H1 (cell line): ENCODE measurements at regions not wholly inside any gene's neighbourhood (a gene's known extent, or its start where the extent isn't known, plus 50 kb on each side); places are given as distances from the start of the nearest gene placed in this dataset.

Source experiments
- EZH2 ChIP-seq: fragments of 200-600 bp; sonication (generic); IDR thresholded peaks from 2 replicates; pipeline ENCODE4 v1.7.1; 2012; ENCODE audit warnings: low read depth, mild to moderate bottlenecking, moderate library complexity, low read length, inconsistent platforms; ENCODE audit not compliant: severe bottlenecking
- FOSL1 ChIP-seq: IDR thresholded peaks from 2 replicates; pipeline ENCODE4 v1.6.1; 2011; ENCODE audit warnings: mild to moderate bottlenecking, low read depth, low read length, moderate library complexity; ENCODE audit not compliant: insufficient read depth
- HDAC2 ChIP-seq, 2 experiments: fragments of 300-600 bp in 1 of 2; sonication (generic) in 1 of 2; IDR thresholded peaks; 2 replicates each; pipeline ENCODE4 v1.6.1; 2011 to 2012; ENCODE audit warnings: low read depth in 2 of 2, low read length in 2 of 2, mild to moderate bottlenecking in 2 of 2, moderate library complexity in 2 of 2, borderline replicate concordance in 1 of 2, inconsistent platforms in 1 of 2
- JUN ChIP-seq: IDR thresholded peaks from 2 replicates; pipeline ENCODE4 v1.6.1; 2011; ENCODE audit warnings: low read depth, mild to moderate bottlenecking, improper control_type of control experiment, low read length
- POLR2A ChIP-seq, 2 experiments: IDR thresholded peaks; 1 replicate in 1 of 2; 2 replicates in 1 of 2; pipeline ENCODE4 v1.6.1; 2011; ENCODE audit warnings: low read depth in 2 of 2, low read length in 2 of 2, mild to moderate bottlenecking in 2 of 2; ENCODE audit errors: control extremely low read depth in 1 of 2
- RAD21 ChIP-seq, 2 experiments: IDR thresholded peaks in 1 of 2; conservative IDR thresholded peaks in 1 of 2; 2 replicates each; pipeline ENCODE4 v1.6.1; 2011; ENCODE audit warnings: low read depth in 2 of 2, low read length in 2 of 2, improper control_type of control experiment in 1 of 2, inconsistent platforms in 1 of 2, mild to moderate bottlenecking in 1 of 2, moderate library complexity in 1 of 2
- RNF2 ChIP-seq: fragments of 200-900, 300-1000 bp; sonication (generic); IDR thresholded peaks from 2 replicates; pipeline ENCODE4 v1.7.1; 2016; ENCODE audit warnings: borderline replicate concordance, low read depth, mild to moderate bottlenecking, antibody characterized with exemption, low read length; ENCODE audit not compliant: poor library complexity, severe bottlenecking; ENCODE audit errors: missing control alignments
- TAF1 ChIP-seq: IDR thresholded peaks from 2 replicates; pipeline ENCODE4 v1.6.1; 2011; ENCODE audit warnings: mild to moderate bottlenecking, low read depth, low read length
- TF ChIP-seq, protein P1 (sequence below), 3 experiments: IDR thresholded peaks; 1 replicate in 2 of 3; 2 replicates in 1 of 3; pipeline versions ENCODE4 v1.5.1 to v1.6.1; 2011; ENCODE audit warnings: low read length in 3 of 3, mild to moderate bottlenecking in 3 of 3, inconsistent platforms in 2 of 3, low read depth in 1 of 3, moderate library complexity in 1 of 3; ENCODE audit not compliant: insufficient read depth in 1 of 3; ENCODE audit errors: control extremely low read depth in 1 of 3
- TF ChIP-seq, protein P2 (sequence below): IDR thresholded peaks from 2 replicates; pipeline ENCODE4 v1.6.1; 2011; ENCODE audit warnings: low read depth, mild to moderate bottlenecking, low read length; ENCODE audit not compliant: insufficient read depth

DNA sequence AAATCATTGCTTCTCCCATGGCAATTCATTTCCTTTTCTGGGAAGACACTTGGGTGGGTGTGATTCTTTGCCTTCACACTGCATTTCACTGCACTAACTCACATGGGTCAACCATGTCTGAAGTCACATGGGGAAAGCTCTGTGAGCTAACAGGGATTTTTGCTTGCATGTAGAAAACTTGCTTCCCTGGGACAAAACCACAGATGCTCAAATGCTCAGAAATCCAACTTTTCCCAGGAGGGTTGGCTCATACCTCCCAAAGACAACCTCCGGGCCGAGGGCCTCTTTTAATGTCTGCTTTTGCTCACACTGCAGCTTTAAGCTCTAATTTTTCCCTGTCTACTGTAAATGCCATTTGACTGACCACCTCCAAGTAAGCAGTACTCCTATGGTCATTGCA, 1695.2 kb downstream of the STIM2 start:
- TF ChIP-seq RAD21 (IDR thresholded peaks at IDR 0.05 in 1 of 2, conservative IDR thresholded peaks at IDR 0.05 in 1 of 2; ENCODE audit: low read depth in 2 of 2, low read length in 2 of 2): no peak
- TF ChIP-seq, protein P1, sequence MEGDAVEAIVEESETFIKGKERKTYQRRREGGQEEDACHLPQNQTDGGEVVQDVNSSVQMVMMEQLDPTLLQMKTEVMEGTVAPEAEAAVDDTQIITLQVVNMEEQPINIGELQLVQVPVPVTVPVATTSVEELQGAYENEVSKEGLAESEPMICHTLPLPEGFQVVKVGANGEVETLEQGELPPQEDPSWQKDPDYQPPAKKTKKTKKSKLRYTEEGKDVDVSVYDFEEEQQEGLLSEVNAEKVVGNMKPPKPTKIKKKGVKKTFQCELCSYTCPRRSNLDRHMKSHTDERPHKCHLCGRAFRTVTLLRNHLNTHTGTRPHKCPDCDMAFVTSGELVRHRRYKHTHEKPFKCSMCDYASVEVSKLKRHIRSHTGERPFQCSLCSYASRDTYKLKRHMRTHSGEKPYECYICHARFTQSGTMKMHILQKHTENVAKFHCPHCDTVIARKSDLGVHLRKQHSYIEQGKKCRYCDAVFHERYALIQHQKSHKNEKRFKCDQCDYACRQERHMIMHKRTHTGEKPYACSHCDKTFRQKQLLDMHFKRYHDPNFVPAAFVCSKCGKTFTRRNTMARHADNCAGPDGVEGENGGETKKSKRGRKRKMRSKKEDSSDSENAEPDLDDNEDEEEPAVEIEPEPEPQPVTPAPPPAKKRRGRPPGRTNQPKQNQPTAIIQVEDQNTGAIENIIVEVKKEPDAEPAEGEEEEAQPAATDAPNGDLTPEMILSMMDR (IDR thresholded peaks at IDR 0.05; ENCODE audit: control extremely low read depth in 1 of 3, insufficient read depth in 1 of 3, low read depth in 1 of 3, low read length in 3 of 3): no peak
- TF ChIP-seq, protein P2, sequence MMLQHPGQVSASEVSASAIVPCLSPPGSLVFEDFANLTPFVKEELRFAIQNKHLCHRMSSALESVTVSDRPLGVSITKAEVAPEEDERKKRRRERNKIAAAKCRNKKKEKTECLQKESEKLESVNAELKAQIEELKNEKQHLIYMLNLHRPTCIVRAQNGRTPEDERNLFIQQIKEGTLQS: no peak
- no peak for TF ChIP-seq FOSL1
- no peak for TF ChIP-seq EZH2
- no peak for TF ChIP-seq HDAC2 (IDR thresholded peaks at IDR 0.05; ENCODE audit: borderline replicate concordance in 1 of 2, low read depth in 2 of 2, low read length in 2 of 2)
- TF ChIP-seq POLR2A (IDR thresholded peaks at IDR 0.05; ENCODE audit: control extremely low read depth in 1 of 2, low read depth in 2 of 2, low read length in 2 of 2): no peak
- TF ChIP-seq JUN: no peak
- no peak for TF ChIP-seq RNF2
- TF ChIP-seq TAF1: no peak
